LNCAP (cell line): ENCODE measurements at regions not wholly inside any gene's neighbourhood (a gene's known extent, or its start where the extent isn't known, plus 50 kb on each side); places are given as distances from the start of the nearest gene placed in this dataset.

Source experiments
- TF ChIP-seq, protein P1 (sequence below): fragments of 450-650 bp; IDR thresholded peaks from 2 replicates; pipeline ENCODE4 v1.5.1; 2017; ENCODE audit warnings: mild to moderate bottlenecking

DNA sequence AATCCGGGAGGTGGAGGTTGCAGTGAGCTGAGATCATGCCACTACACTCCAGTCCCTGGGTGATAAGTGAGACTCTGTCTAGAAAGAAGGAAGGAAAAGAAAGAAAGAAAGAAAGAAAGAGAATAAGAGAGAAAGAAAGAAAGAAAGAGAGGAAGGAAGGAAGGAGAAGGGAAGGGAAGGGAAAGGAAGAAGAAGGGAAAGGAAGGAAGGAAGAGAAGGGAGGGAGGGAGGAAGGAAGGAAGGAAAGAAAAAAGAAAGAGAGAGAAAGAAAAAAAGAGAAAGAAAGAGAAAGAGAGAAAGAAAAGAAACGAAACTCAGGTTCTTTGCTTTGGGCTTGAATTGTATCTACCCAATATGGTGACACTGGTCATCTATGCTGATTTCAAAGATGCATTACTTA, 102.3 kb upstream of the GATA6 start:
- TF ChIP-seq, protein P1, sequence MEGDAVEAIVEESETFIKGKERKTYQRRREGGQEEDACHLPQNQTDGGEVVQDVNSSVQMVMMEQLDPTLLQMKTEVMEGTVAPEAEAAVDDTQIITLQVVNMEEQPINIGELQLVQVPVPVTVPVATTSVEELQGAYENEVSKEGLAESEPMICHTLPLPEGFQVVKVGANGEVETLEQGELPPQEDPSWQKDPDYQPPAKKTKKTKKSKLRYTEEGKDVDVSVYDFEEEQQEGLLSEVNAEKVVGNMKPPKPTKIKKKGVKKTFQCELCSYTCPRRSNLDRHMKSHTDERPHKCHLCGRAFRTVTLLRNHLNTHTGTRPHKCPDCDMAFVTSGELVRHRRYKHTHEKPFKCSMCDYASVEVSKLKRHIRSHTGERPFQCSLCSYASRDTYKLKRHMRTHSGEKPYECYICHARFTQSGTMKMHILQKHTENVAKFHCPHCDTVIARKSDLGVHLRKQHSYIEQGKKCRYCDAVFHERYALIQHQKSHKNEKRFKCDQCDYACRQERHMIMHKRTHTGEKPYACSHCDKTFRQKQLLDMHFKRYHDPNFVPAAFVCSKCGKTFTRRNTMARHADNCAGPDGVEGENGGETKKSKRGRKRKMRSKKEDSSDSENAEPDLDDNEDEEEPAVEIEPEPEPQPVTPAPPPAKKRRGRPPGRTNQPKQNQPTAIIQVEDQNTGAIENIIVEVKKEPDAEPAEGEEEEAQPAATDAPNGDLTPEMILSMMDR: no peak

DNA sequence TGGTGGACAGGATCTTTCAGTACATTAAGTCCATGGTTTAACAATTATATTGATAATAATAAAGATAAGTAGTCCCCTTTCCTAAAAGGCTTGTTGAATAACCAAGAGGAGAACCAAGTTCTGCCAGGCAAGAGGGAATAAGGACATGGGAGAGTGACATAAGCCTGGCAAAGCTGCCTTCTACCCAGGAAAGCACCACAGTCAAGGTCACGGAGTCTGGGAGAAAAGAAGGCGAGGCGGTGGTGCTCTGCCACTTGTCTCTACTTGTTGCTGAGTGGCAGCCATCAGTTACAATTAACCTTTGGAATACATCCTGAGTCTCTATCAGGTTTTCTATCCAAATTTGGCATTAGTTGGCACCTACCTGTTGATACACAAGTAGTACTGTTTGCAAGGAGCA, 101.7 kb upstream of the GATA6 start:
- TF ChIP-seq, protein P1: no peak

DNA sequence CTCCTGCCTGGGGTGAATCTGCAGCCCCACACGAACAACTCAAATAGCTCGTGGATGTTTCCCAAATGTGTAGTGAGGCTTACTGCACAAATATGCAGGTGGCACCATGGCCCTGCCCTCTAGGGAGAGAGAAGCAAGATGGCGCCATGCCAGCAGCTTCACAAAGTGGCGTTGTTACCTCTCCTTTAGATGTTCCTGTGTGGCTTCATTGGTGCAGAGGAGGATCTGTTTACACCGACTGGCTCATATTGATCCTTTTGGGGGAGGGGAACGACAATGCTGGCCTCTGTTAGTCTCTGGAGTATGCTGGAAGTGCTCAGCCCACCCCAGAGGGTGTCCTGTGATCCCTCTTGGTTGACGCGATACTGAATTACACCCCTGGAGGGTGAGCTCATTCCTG, 99.5 kb upstream of the GATA6 start:
- TF ChIP-seq, protein P1: no peak

DNA sequence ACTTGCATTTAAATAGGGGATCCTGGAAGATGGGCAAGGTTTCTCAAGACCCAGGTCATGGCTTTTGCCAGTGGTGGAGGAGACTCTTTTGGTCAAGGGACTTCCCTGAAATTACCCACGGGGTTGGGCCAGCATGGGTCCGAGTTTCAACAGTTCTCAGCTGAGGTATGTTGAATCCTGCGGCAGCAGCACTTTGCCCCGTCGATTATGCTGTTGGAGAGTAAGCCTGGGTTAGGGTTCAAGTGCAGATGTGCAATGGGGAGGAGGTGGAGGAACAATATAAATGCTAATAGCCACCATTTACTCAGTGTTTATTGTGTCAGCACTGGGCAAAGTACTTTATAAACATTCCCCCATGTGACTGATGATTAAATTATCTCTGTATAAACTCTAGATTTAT, 96.0 kb upstream of the GATA6 start:
- TF ChIP-seq, protein P1: no peak

DNA sequence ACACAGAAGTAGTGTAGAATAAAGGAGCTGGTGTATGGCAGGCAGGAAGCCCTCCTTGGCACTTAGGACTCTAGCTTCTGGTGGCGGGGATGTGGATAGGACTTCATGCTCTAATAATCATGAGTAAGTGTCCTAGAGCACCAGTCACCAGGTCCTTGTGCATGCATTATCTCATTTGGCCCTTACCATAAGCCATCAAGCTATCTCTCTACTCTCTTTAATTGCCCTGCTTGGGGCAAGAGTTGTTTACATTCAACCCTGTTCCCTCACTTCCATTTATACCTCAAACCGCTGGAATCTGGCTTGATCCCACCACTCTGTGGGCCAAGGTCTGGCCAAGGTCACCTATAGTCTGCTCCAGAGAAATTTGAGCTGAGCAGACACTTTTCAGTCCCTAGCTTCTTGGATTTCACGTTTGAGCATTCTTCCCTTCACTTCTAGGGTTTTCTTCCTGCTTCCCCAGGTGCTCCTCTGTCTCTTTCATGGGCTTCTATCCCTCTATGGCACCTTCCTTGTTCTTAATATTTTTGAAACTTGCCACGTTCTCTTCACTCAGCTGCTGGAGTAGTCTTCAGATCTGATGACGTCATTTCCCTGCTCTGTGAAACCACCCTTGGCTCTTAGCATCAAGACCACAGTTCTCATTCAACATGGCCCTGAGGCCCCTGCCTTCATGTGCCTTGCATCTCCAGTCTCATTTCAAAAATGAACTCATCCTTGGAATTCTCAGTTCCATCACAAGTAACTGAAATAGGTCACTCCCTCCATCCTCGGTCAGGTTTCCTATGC, 94.9 kb upstream of the GATA6 start:
- TF ChIP-seq, protein P1: no peak

DNA sequence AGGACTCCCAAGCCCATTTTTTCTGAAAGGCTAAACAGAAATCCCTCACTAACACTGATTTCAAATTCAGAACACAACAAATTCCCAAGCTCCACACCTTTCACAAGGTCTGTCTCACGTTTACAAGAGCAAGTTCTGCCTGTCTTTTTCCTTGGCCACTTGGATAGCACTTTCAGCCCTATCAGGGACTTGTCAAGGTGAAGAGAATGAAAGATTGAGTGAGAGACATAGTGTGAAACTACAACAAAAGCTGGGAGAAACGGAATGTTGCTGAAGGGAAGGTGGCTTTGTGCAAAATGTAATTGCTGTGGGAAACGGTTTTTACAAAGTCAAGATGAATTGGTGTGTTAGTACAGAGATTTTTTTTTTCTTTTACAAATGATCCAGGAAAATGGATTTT, 89.4 kb upstream of the GATA6 start:
- TF ChIP-seq, protein P1: no peak

DNA sequence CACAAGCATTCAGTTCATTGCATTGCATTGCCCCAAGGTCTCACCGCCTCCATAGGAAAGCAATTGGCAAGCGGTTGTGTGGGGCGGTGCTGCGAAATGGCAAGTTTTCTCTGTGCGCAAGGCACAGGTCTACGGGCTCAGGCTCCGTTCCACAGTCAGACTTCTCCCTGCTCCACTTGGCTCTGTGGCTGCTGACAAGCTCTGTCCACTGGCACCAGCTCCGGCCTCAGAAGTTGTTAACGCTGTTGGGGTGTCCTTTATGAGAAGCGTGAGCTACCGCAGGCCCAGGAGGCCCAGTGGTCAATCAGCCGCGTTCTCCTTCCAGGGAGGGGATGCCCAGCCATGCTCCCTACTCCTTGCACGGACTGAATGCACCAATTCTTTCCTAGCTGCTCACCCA, 87.0 kb upstream of the GATA6 start:
- TF ChIP-seq, protein P1: no peak

DNA sequence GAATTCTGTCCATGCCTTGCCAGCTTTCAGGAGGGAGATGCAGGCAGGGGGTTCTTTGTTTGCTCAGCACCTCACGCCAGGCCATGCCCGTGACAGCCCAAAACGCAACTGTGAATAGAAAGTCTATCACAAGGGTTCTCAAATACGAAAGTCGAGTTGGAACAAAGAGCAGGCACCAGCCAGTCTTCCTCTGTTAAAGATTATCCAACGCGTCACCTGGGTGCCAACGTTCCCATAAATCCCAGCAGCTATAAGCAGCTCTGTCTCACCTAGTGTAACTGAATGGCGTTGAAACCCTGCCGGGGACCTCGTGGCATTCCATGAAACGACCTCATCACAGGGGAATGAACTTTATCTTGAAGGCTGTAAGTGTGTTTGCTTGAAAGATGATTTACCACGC, 84.8 kb upstream of the GATA6 start:
- TF ChIP-seq, protein P1: no peak
